ENCODE measurements at regions not wholly inside any gene's neighbourhood (a gene's known extent, or its start where the extent isn't known, plus 50 kb on each side); places are given as distances from the start of the nearest gene placed in this dataset.

DNA sequence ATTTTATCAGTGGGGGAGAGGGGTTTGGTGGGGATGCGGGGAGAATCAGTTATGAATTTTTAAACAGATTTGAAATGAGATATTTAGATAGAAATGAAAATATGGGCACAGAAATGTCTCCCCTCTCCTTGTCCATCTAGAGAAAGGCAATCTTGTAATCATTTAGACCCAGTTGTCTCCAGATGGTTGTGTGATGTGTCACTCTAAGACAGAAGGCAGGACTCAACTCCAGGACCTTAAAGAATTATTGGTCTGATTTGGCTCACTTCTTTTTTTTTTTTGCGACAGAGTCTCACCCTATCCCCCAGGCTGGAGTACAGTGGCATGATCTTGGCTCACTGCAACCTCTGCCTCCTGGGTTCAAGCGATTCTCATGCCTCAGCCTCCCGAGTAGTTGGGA is 77.2 kb downstream of the EOMES start:
- TF ChIP-seq, protein P1, sequence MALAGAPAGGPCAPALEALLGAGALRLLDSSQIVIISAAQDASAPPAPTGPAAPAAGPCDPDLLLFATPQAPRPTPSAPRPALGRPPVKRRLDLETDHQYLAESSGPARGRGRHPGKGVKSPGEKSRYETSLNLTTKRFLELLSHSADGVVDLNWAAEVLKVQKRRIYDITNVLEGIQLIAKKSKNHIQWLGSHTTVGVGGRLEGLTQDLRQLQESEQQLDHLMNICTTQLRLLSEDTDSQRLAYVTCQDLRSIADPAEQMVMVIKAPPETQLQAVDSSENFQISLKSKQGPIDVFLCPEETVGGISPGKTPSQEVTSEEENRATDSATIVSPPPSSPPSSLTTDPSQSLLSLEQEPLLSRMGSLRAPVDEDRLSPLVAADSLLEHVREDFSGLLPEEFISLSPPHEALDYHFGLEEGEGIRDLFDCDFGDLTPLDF (CRISPR knock-in tag; IDR thresholded peaks at IDR 0.05), result no peak
- no peak for TF ChIP-seq CREB1 (IDR thresholded peaks at IDR 0.05)
- TF ChIP-seq CREB1 (CRISPR knock-in tag; IDR thresholded peaks at IDR 0.05), result no peak
- TF ChIP-seq, protein P2, sequence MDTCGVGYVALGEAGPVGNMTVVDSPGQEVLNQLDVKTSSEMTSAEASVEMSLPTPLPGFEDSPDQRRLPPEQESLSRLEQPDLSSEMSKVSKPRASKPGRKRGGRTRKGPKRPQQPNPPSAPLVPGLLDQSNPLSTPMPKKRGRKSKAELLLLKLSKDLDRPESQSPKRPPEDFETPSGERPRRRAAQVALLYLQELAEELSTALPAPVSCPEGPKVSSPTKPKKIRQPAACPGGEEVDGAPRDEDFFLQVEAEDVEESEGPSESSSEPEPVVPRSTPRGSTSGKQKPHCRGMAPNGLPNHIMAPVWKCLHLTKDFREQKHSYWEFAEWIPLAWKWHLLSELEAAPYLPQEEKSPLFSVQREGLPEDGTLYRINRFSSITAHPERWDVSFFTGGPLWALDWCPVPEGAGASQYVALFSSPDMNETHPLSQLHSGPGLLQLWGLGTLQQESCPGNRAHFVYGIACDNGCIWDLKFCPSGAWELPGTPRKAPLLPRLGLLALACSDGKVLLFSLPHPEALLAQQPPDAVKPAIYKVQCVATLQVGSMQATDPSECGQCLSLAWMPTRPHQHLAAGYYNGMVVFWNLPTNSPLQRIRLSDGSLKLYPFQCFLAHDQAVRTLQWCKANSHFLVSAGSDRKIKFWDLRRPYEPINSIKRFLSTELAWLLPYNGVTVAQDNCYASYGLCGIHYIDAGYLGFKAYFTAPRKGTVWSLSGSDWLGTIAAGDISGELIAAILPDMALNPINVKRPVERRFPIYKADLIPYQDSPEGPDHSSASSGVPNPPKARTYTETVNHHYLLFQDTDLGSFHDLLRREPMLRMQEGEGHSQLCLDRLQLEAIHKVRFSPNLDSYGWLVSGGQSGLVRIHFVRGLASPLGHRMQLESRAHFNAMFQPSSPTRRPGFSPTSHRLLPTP (IDR thresholded peaks at IDR 0.05; ENCODE audit: borderline replicate concordance, extremely low read depth, insufficient read length), result no peak
- TF ChIP-seq FOXK2 (conservative IDR thresholded peaks at IDR 0.05 in 1 of 2, IDR thresholded peaks at IDR 0.05 in 1 of 2; ENCODE audit: low read depth in 2 of 2), result no peak
- no peak for TF ChIP-seq HNRNPK (IDR thresholded peaks at IDR 0.05; ENCODE audit: low read depth, low read length, poor library complexity, severe bottlenecking)
- TF ChIP-seq HIVEP1 (CRISPR knock-in tag; IDR thresholded peaks at IDR 0.05), result no peak
- TF ChIP-seq KDM1A (IDR thresholded peaks at IDR 0.05), result no peak
- TF ChIP-seq GABPA (tag; conservative IDR thresholded peaks at IDR 0.05; ENCODE audit: low read depth), result no peak
- TF ChIP-seq, protein P3, sequence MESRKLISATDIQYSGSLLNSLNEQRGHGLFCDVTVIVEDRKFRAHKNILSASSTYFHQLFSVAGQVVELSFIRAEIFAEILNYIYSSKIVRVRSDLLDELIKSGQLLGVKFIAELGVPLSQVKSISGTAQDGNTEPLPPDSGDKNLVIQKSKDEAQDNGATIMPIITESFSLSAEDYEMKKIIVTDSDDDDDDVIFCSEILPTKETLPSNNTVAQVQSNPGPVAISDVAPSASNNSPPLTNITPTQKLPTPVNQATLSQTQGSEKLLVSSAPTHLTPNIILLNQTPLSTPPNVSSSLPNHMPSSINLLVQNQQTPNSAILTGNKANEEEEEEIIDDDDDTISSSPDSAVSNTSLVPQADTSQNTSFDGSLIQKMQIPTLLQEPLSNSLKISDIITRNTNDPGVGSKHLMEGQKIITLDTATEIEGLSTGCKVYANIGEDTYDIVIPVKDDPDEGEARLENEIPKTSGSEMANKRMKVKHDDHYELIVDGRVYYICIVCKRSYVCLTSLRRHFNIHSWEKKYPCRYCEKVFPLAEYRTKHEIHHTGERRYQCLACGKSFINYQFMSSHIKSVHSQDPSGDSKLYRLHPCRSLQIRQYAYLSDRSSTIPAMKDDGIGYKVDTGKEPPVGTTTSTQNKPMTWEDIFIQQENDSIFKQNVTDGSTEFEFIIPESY (CRISPR knock-in tag; IDR thresholded peaks at IDR 0.05), result no peak
- TF ChIP-seq KAT7 (CRISPR knock-in tag; IDR thresholded peaks at IDR 0.05; ENCODE audit: borderline replicate concordance), result no peak
- TF ChIP-seq GATA2 (CRISPR knock-in tag; IDR thresholded peaks at IDR 0.05), result no peak
- TF ChIP-seq ZNF274 (IDR thresholded peaks at IDR 0.05; ENCODE audit: borderline replicate concordance, low read depth, low read length), result no peak
